NCI-H510A treated with DMSO at 0.1 percent for 48 hours (cell line): ENCODE measurements at regions not wholly inside any gene's neighbourhood (a gene's known extent, or its start where the extent isn't known, plus 50 kb on each side); places are given as distances from the start of the nearest gene placed in this dataset.

Experiments used
- DNase-seq: peaks from one replicate; lab custom pipeline; 2025; lab: John Stamatoyannopoulos, UW

GRCh38 chr9:515665-516064, 301.0 kb downstream of the DOCK8 start:
- DNase-seq: no peak

GRCh38 chr9:517993-518392, 303.3 kb downstream of the DOCK8 start:
- DNase-seq: no peak

DNA sequence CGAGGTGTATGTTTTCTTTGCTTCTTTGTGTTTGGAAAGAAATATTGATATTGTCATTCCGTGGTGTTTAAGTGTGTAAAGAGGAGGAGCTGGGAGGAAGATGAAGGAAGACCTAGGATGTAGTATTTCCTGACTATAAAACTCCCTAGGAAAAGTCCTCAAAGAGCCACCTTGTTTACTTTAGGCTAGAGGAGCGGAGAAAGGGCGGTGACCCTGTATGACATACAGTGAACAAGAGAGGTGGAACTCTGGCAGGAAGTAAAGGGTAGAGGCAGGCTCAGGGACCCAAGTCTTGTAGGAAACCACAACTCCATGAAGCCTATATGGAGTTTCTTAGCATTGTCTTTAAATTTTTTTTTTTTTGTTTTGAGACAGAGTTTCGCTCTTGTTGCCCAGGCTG, 303.9 kb downstream of the DOCK8 start:
- no peak for DNase-seq

- DNase-seq: no peak
Measured at GRCh38 chr9:519579-519978, 304.9 kb downstream of the DOCK8 start.

GRCh38 chr9:520302-520701, 305.6 kb downstream of the DOCK8 start:
- DNase-seq: no peak

- no peak for DNase-seq
Measured at GRCh38 chr9:522190-522589, 307.5 kb downstream of the DOCK8 start.

DNA sequence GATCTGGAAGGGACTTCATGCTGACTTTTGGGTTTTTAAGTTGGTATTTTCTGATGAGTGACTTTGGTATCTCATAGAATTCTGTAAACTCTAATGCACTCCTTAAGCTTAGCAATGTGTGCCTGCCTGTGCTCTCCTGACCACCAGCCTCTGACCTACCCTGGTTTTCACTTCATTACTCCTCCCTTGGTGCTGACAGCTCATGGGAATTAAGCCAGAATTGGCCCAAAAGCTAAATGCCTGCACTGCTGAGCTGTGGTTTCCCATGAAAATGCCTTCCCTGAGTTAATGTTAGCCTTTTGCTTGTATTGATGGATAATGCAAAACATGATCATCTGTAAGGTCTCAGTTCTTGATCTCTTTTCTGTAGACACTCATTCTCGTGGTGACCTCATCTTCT, 308.0 kb downstream of the DOCK8 start:
- no peak for DNase-seq

GRCh38 chr9:523444-523843, 308.8 kb downstream of the DOCK8 start:
- DNase-seq: no peak

- DNase-seq: no peak
Measured at GRCh38 chr9:524008-524407, 309.3 kb downstream of the DOCK8 start.

DNA sequence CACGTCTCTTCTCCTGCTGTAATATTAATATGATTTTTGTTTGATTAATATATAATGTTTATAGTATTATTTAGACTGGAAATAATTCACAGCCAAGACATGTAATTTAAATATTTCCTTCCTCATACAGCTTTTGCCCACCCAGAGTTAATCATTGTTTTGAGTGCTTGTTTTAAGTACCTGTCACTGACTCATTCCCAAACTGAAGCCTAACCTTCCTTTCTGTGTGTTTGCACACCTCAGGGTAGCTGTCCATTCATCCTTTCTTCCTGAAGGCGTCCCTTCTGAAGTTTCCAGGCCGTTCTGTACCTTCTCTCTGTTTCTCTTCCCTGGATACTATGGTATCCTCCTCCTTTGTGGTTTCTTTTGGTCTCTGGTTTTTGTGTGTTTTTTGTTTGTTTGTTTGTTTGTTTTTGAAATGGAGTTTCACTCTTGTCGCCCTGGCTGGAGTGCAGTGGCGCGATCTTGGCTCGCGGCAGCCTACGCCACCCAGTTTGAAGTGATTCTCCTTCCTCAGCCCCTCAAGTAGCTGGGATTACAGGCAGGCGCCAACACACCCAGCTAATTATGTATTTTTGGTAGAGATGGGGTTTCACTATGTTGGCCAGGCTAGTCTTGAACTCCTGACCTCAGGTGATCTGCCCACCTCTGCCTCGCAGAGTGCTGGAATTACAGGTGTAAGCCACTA, 312.4 kb downstream of the DOCK8 start:
- DNase-seq: no peak

DNA sequence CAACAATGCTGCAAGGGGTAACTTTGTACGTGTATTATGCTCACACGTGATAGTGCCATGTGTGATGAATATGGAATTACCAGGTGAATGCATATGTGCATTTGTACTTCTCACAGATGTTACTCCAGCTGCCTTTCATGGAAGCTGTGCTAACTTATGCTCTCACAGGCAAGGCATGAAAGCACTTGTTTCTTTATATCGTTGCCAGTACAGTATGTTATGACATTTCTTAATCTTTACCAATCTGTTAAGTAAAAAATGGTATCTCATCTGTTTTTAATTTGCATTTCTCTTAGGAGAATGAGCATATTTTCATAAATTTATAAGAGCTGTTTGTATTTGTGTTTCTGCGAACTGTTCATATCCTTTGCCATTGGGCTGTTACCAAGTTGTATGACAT, 311.8 kb upstream of the DMRT1 start:
- DNase-seq: no peak

DNA sequence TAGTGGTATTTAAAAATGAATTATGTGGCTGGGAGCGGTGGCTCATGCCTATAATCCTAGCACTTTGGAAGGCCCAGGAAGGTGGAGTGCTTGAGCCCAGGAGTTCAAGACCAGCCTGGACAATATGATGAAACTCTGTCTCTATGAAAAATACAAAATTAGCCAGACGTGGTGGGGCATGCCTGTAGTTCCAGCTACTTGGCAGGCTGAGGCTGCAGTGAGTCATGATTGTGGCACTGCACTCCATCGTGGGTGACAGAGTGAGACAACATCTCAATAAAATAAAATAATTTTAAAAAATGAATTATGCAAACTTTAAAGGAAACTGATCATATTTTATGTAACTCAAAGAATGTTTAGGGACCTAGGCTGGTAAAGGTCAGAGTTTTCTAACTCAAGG, 310.8 kb upstream of the DMRT1 start:
- DNase-seq: no peak

- peak; percentile 63 for DNase-seq
Measured at GRCh38 chr9:532707-533106, 308.8 kb upstream of the DMRT1 start.

DNA sequence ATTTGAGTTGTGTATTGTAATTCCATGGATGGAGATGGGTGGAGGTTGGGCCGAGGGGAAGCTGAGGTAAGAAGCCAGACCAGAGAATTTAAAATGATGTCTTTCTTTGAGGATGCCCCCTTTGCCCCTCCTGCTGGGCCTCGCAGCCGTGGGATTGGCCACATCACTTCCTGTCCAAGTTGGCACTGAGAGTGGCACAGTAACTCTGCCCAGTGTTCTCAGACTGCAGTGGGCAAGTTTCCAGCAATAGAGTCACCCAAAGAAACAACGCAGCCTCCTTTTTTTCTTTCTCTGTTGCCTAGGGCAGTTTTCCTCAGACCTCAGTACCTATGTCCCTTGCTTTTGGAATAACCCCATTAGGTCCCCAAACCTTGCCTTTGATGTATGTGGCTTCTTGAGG, 306.6 kb upstream of the DMRT1 start:
- DNase-seq: no peak

DNA sequence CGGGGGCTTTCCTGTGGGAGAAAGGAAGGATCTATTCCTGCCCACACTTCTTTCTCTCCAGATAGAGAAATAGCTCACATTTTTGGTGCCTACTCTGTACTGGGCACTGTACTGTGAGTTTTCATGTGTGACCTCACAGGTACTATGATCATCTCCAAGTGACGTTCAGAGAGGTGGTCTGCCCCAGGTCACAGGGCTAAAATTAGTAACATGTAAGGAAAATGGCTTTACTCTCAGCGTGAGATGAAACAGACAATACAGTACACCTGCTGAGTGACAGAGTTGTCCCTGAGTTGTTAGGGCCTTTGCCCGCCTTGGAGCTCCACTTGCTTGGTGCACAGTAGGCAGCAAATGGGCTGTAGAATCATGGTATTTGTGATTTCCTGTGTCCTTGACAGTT, 306.1 kb upstream of the DMRT1 start:
- DNase-seq: no peak

DNA sequence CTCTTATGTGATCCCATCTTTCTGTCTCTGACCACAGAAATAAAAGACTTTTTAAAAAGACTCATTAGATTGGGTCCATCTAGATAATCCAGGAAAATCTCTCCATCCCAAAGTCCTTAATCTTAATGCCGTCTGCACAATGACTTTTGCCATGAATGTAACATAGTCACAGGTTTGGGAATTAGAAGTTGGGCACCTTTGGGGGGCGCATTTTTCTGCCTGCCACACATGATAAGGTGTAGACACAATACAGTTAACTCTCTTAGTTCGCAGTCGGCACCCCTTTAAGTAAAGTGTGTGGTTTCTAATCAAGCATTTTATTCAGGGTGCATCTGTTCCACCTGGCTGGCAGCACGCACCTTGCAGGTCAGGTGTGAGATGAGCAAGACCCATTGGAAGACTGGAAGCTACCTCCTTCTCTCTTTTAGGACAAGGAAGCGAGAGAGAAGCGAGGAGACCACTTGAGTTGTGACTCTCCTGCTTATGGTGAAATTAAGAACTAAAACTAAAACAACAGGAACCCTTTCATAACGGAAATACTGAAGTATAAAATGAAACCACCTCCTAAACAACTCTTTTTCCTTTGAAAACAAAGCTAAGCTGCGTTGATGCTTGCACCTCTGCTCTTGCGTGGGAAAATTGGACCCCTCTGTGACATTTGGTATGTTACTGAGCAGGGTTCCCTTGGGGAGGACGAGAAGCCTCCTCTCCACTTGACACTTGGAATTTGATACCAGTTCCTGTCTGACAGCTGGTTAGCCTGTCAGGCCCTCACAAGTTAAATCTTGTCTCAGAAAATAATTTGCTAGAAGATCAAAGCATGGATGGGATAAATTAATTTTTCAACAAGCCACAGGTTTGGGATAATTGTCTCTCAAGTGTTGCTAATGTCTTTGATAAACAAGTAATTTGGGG, 304.6 kb upstream of the DMRT1 start:
- DNase-seq: peak; percentile 37

DNA sequence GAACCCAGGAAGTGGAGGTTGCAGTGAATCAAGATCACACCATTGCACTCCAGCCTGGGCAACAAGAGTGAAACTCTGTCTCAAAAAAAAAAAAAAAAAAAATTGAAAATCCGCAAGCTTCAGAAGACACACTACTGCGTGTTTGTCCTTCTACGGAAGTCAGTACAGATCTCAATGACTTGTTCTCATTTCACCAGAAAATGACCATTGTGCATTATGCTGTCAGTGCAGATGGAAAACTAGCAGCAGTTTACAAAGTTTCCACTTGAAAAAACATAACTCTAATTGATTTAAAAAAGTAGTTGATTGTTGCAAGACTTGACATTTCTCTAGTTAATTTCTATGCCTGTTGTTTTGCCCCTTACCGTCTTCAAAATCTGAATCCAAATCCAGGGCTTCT, 298.0 kb upstream of the DMRT1 start:
- DNase-seq: no peak

GRCh38 chr9:545480-545879, 296.0 kb upstream of the DMRT1 start:
- no peak for DNase-seq

- no peak for DNase-seq
Measured at GRCh38 chr9:546235-546634, 295.3 kb upstream of the DMRT1 start.

DNA sequence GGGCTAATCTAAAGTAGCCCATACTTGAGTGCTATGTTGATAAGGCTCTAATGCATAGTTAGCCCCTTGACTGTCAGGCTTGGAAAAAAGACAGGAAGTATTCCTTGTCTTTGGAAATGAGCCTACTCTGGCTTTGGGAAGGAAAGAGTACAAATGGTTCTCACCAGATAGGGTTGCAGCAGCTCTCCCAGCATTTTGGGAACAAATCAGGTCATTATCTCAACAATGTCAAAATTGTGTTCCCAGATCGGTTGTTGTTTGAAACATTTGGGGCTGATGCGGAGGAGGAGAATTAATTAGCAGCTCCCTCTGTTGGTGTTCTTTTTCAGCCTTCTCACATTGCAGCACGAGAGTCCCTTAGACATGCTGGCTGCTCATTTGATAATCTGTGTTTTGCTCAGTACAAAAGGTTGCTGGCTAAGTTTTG, 294.7 kb upstream of the DMRT1 start:
- peak; percentile 55 for DNase-seq

DNA sequence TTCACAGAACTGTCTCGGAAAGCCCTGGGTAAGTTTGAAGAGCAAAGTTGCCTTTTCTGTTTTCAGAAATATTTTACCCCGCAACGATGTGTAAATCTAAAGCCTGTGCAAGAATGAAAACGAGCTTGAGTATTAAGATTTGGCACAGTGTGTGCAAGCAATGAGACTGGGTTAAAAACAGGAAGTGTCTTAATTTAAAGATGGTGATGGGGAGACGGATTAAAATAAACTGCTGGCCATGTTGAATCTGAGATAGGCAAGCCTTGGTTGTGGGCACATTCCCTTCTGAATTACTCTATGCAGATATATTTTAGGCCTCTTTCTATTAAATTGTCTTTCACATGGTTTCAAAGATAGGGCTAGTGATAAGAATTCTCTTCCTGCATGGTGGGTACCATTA, 294.2 kb upstream of the DMRT1 start:
- DNase-seq: no peak

GRCh38 chr9:549455-549997, 292.0 kb upstream of the DMRT1 start:
- DNase-seq: no peak

GRCh38 chr9:550333-550732, 291.2 kb upstream of the DMRT1 start:
- no peak for DNase-seq
